HEK293T (cell line): ENCODE measurements at regions not wholly inside any gene's neighbourhood (a gene's known extent, or its start where the extent isn't known, plus 50 kb on each side); places are given as distances from the start of the nearest gene placed in this dataset.

ENCODE experiments used
- ELF4 ChIP-seq: fragments of 450-650 bp; IDR thresholded peaks from 2 replicates; pipeline ENCODE4 v1.6.1; 2017; ENCODE audit warnings: antibody characterized with exemption
- TARDBP ChIP-seq: fragments of 450-650 bp; IDR thresholded peaks from 2 replicates; pipeline ENCODE4 v1.6.1; 2016

DNA sequence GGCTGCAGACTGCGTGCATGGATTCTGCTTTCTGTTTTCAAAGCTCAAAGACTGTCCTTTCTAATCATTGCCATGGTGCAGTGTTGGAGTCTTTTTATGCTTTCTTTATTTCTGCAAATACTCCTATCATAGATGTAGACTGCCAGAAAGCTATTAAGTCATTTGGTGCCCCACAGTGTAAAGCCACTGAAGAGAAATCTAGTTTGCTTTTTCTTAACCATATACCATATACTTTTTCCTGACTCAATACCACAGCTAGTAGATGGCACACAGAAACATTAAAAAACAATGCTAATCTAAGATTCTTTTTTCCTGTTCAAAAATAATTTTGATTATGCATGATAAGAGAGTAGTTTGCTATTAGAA is 109.9 kb upstream of the RAB27B start:
- TF ChIP-seq ELF4 (no peak), TARDBP (no peak)
